ENCODE measurements at regions not wholly inside any gene's neighbourhood (a gene's known extent, or its start where the extent isn't known, plus 50 kb on each side); places are given as distances from the start of the nearest gene placed in this dataset.

DNA sequence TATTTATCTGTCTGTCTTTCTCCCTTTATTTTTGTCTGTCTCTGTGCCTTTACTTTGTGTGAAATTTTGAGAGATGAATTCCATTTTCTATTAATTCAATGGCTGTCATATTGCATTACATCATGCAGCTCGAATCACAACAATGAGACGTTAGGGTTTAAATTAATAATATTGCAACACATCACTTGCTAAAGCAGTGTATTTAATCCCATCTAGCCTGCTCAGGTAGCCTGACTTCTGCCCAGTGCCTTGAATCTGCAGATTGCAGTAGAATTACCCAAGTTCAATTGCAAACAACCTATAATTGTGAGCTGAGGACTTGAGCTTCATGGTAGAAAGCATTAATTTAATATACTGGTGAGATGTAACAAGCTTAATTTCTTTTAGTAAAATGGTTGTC, 235.7 kb upstream of the TSHZ2 start:
- TF ChIP-seq POLR2AphosphoS5 (IDR thresholded peaks at IDR 0.05) (no peak), EP300 (IDR thresholded peaks at IDR 0.05) (no peak), POLR2A (IDR thresholded peaks at IDR 0.05) (no peak)
- TF ChIP-seq, protein P1, sequence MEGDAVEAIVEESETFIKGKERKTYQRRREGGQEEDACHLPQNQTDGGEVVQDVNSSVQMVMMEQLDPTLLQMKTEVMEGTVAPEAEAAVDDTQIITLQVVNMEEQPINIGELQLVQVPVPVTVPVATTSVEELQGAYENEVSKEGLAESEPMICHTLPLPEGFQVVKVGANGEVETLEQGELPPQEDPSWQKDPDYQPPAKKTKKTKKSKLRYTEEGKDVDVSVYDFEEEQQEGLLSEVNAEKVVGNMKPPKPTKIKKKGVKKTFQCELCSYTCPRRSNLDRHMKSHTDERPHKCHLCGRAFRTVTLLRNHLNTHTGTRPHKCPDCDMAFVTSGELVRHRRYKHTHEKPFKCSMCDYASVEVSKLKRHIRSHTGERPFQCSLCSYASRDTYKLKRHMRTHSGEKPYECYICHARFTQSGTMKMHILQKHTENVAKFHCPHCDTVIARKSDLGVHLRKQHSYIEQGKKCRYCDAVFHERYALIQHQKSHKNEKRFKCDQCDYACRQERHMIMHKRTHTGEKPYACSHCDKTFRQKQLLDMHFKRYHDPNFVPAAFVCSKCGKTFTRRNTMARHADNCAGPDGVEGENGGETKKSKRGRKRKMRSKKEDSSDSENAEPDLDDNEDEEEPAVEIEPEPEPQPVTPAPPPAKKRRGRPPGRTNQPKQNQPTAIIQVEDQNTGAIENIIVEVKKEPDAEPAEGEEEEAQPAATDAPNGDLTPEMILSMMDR (IDR thresholded peaks at IDR 0.05) = no peak
- Histone ChIP-seq H3K9me3 (no peaks in the 10 kb centered on the region), H3K4me1 (no peaks in the 10 kb centered on the region), H3K27me3 (no peaks in the 10 kb centered on the region), H3K27ac (no peak overlapping the region), H3K36me3 (no peaks in the 10 kb centered on the region), H3K4me3 (no peak overlapping the region)
- intact Hi-C loops (cut with DNase I) = no loop called here
- 76 to 81% methylated on average over 2 of the region's 2 CpGs for WGBS, 2 donors
- DNase-seq = no peak

DNA sequence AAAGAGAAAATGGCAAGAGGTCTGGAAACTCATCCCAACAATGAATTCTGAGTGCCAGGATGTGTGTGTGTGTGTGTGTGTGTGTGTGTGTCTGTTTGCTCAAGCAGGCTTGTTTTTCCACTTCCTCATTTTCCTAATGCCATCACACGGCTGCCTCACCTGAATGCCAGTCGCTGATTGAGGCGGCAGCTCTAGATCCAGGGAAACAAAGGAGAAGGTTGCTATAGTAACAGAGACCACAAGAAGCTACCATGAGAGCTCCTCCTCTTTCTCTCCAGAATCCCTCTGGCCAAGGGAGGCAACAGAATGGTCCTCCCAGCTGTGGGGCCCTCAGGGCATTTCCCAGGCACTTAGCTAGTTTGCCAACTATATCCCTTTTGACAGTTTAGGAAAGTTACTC, 241.1 kb upstream of the TSHZ2 start:
- Histone ChIP-seq H3K4me3 (no peak overlapping the region), H3K4me1 (no peaks in the 10 kb centered on the region), H3K27ac (no peak overlapping the region), H3K9me3 (no peaks in the 10 kb centered on the region), H3K27me3 (no peaks in the 10 kb centered on the region), H3K36me3 (no peaks in the 10 kb centered on the region)
- intact Hi-C loops (cut with DNase I) = no loop called here
- WGBS, 2 donors = 37 to 44% methylated on average over 3 of the region's 3 CpGs
- DNase-seq = no peak
- no peak for TF ChIP-seq EP300 (IDR thresholded peaks at IDR 0.05)
- TF ChIP-seq, protein P1 (IDR thresholded peaks at IDR 0.05) = no peak
- no peak for TF ChIP-seq POLR2AphosphoS5 (IDR thresholded peaks at IDR 0.05)
- no peak for TF ChIP-seq POLR2A (IDR thresholded peaks at IDR 0.05)

DNA sequence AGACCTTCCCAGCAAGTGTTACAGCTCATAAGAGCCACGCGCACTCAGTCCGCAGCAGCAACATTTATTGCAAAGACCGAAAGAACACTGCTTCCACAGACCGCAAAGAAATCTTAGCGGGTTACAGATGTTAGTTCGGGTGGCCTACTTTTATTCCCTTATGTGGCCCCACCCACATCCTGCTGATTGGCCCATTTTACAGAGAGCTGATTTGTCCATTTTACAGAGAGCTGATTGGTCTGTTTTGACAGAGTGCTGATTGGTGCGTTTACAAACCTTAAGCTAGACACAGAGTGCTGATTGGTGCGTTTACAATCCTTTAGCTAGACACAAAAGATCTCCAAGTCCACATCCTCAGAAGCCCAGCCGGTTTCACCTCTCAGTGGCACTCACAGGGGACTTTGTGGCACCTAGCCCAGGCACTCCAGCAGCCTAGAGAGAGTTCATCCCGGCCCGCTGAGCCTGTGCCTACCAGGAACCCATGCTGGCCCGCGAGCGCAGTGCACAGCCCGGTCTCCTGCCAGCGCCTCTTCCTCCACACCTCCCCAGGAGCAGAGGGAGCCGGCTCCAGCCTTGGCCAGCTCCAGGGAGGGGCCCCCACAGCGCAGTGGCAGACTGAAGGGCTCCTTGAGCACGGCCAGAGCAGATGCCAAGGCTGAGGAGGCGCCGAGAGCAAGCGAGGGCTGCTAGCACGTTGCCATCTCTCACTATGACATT, 244.3 kb upstream of the TSHZ2 start:
- H3K36me3 ChIP-seq = no peaks in the 10 kb centered on the region
- no peaks in the 10 kb centered on the region for H3K4me1 ChIP-seq
- H3K27ac ChIP-seq = no peak overlapping the region
- TF ChIP-seq, protein P1 (IDR thresholded peaks at IDR 0.05) = no peak
- TF ChIP-seq POLR2A (IDR thresholded peaks at IDR 0.05) (no peak), POLR2AphosphoS5 (IDR thresholded peaks at IDR 0.05) (no peak), EP300 (IDR thresholded peaks at IDR 0.05) (no peak)
- no peaks in the 10 kb centered on the region for H3K9me3 ChIP-seq
- no peaks in the 10 kb centered on the region for H3K27me3 ChIP-seq
- intact Hi-C loops (cut with DNase I) = no loop called here
- H3K4me3 ChIP-seq = no peak overlapping the region
- 91 to 93% methylated on average over 24 of the region's 24 CpGs for WGBS, 2 donors
- DNase-seq = no peak

DNA sequence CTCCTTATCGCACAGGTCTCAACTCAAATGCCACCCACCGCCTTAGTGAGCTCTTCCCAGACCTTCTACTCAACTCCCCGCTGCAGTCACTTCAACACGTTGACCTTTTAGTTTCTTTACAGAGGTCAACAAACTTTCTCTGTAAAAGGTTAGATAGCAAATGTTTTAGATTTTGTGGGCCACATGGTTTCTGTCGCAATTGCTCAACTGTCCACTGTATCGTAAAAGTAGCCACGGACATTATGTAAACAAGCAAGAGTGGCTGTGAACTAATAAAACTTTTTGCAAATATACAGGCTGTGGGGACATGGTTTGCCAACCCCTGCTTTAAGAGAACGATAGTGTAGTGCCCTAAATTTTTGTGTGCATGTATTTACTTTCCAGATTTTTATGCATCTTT, 247.6 kb upstream of the TSHZ2 start:
- TF ChIP-seq EP300 (IDR thresholded peaks at IDR 0.05) = no peak
- no peak for TF ChIP-seq POLR2AphosphoS5 (IDR thresholded peaks at IDR 0.05)
- TF ChIP-seq POLR2A (IDR thresholded peaks at IDR 0.05) = no peak
- TF ChIP-seq, protein P1 (IDR thresholded peaks at IDR 0.05) = no peak
- DNase-seq = no peak
- WGBS, 2 donors = 27 to 55% methylated on average over 8 of the region's 8 CpGs

More for the DNA sequence above, 247.6 kb upstream of the TSHZ2 start:
- no peaks in the 10 kb centered on the region for H3K36me3 ChIP-seq
- no peaks in the 10 kb centered on the region for H3K4me1 ChIP-seq
- no peaks in the 10 kb centered on the region for H3K27me3 ChIP-seq
- no peak overlapping the region for H3K4me3 ChIP-seq
- no peak overlapping the region for H3K27ac ChIP-seq
- intact Hi-C loops (cut with DNase I) = no loop called here
- no peaks in the 10 kb centered on the region for H3K9me3 ChIP-seq
